Breast epithelium (tissue), 3 donors: ENCODE measurements at regions not wholly inside any gene's neighbourhood (a gene's known extent, or its start where the extent isn't known, plus 50 kb on each side); places are given as distances from the start of the nearest gene placed in this dataset.

Experiments
- CTCF ChIP-seq, 3 donors: fragments of 450-650 bp; IDR thresholded peaks; one replicate each; pipeline ENCODE4 v1.5.1; 2016 to 2017; ENCODE audit warnings: antibody characterized with exemption in 3 of 3, mild to moderate bottlenecking in 3 of 3, moderate library complexity in 3 of 3
- POLR2AphosphoS5 ChIP-seq, 3 donors: sonication (generic); formaldehyde crosslinking; IDR thresholded peaks; one replicate each; pipeline ENCODE4 v1.6.1; 2017; ENCODE audit warnings: antibody characterized with exemption in 3 of 3

GRCh38 chr6:152905551-152906299, 77.1 kb downstream of the FBXO5 start:
- no peak for TF ChIP-seq CTCF (IDR thresholded peaks at IDR 0.05)
- no peak for TF ChIP-seq POLR2AphosphoS5 (IDR thresholded peaks at IDR 0.05)
